ENCODE measurements at regions not wholly inside any gene's neighbourhood (a gene's known extent, or its start where the extent isn't known, plus 50 kb on each side); places are given as distances from the start of the nearest gene placed in this dataset.

DNA sequence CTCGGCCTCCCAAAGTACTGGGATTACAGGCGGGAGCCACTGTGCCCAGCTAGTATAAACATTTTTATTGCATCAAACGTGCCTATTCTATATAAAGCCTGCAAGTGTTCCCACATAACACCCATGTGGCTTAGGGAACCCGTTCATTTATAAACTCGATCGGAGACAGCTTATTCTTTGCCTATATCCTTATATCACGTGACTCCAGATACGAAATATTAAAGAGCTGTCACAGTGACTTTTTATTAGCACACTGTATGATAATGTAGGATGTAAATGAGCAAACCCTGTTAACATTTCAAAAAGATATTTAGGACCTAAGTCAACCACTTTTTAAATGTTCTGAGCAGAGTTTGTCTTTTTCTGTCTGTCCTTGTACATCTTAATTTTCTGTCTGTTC is 642.9 kb upstream of the ADARB2 start:
- H3K9me3 ChIP-seq, result no peaks in the 10 kb centered on the region
- no peaks in the 10 kb centered on the region for H3K27me3 ChIP-seq
- DNase-seq, result no peak
- H3K36me3 ChIP-seq, result no peaks in the 10 kb centered on the region
- intact Hi-C loops (cut with DNase I), result no loop called here
- H3K4me1 ChIP-seq (ENCODE audit: insufficient read depth), result no peaks in the 10 kb centered on the region
- H3K27ac ChIP-seq, result no peak overlapping the region
- H3K4me3 ChIP-seq, result no peak overlapping the region
- 81 to 85% (median 82%) methylated on average over 8 of the region's 8 CpGs for WGBS, 3 donors
- no peak for TF ChIP-seq POLR2A (IDR thresholded peaks at IDR 0.05)
- no peak for TF ChIP-seq EP300 (IDR thresholded peaks at IDR 0.05)
- TF ChIP-seq, protein P1, sequence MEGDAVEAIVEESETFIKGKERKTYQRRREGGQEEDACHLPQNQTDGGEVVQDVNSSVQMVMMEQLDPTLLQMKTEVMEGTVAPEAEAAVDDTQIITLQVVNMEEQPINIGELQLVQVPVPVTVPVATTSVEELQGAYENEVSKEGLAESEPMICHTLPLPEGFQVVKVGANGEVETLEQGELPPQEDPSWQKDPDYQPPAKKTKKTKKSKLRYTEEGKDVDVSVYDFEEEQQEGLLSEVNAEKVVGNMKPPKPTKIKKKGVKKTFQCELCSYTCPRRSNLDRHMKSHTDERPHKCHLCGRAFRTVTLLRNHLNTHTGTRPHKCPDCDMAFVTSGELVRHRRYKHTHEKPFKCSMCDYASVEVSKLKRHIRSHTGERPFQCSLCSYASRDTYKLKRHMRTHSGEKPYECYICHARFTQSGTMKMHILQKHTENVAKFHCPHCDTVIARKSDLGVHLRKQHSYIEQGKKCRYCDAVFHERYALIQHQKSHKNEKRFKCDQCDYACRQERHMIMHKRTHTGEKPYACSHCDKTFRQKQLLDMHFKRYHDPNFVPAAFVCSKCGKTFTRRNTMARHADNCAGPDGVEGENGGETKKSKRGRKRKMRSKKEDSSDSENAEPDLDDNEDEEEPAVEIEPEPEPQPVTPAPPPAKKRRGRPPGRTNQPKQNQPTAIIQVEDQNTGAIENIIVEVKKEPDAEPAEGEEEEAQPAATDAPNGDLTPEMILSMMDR (IDR thresholded peaks at IDR 0.05), result no peak

DNA sequence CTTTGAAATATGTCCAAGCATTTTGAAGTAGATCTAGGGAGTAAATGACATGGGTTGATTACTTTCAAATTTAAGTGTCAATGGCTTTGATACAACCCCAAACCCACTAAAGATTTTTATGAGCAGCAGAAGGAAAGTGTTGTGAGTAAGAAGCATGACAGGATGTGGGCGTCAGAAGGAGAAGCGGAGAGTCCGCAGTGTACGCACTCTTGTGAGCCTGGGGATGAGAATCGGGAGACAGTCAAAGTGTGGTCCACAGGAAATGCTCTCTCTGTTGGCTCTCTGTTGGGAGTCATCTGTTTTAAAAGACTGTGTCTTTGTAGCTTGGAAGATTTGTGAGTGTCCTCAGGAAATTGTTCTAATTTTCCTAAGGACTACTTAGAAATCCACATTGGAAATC is 629.8 kb upstream of the ADARB2 start:
- TF ChIP-seq EP300 (IDR thresholded peaks at IDR 0.05) (no peak), POLR2A (IDR thresholded peaks at IDR 0.05) (no peak)
- TF ChIP-seq, protein P1 (IDR thresholded peaks at IDR 0.05), result no peak
- intact Hi-C loops (cut with DNase I), result no loop called here
- Histone ChIP-seq H3K9me3 (no peaks in the 10 kb centered on the region), H3K4me1 (ENCODE audit: insufficient read depth) (no peaks in the 10 kb centered on the region), H3K4me3 (no peak overlapping the region), H3K27me3 (no peaks in the 10 kb centered on the region), H3K36me3 (no peaks in the 10 kb centered on the region), H3K27ac (no peak overlapping the region)
- WGBS, 3 donors, result 83 to 88% (median 85%) methylated on average over 5 of the region's 5 CpGs
- DNase-seq, result no peak

DNA sequence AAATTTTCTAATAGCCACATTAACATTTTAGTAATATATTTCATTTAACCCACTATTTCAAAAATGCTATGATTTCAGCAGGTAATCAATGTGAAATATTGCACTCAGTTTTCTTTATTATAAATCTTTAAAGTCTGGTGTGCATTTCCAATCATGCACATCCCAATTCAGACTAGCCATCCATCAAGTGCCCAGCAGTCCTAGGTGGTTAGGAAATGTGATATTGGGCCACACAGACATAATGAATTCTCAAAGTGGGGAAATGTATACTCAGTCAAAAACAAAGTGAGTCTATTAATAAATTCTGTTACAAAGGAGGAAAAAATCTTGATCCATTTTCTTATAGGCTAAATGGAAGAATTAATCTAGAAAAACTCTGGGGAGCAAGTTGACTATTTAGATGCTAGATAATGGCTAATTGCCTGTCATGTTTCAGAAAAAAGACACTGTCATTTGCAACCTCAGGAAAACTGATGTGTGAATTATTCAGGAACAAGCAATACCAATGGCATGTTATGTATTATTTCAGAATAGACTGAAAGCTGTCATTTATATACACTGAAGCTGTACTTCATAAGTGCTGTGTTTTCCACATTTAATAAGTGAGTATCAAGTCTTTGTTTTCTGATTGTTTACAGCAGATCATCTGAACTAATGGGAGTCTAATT is 629.1 kb upstream of the ADARB2 start:
- Histone ChIP-seq H3K27me3 (no peaks in the 10 kb centered on the region), H3K27ac (no peak overlapping the region), H3K36me3 (no peaks in the 10 kb centered on the region), H3K4me1 (ENCODE audit: insufficient read depth) (no peaks in the 10 kb centered on the region), H3K9me3 (no peaks in the 10 kb centered on the region), H3K4me3 (no peak overlapping the region)
- TF ChIP-seq, protein P1 (IDR thresholded peaks at IDR 0.05), result no peak
- no peak for TF ChIP-seq EP300 (IDR thresholded peaks at IDR 0.05)
- TF ChIP-seq POLR2A (IDR thresholded peaks at IDR 0.05), result no peak
- no peak for DNase-seq
- intact Hi-C loops (cut with DNase I), result no loop called here

DNA sequence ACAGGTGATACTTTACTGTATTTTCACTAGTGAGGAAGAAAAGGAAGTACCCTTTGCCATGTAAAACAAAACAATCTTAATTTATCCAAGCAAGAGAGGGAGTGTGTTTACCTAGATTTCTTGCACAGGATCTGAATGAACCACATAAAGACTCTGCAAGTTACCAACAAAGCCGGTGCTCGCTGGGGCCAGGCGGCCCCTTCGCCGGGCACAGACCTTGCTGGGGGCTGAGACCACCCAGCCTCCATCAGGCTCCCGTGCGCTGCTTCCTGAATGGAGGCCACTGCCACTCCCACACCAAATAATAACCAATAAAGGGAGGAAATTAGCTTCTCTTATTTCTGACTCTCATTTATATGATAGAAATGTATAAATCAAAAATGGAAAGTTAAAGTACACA is 625.0 kb upstream of the ADARB2 start:
- no peak overlapping the region for H3K27ac ChIP-seq
- DNase-seq, result no peak
- H3K36me3 ChIP-seq, result no peaks in the 10 kb centered on the region
- intact Hi-C loops (cut with DNase I), result loop anchor here in 1 of 4 donors (2.0 kb wide), 1 partner anchor 526 kb away; no protein-coding TSS in a partner anchor
- no peaks in the 10 kb centered on the region for H3K27me3 ChIP-seq
- H3K4me1 ChIP-seq (ENCODE audit: insufficient read depth), result no peaks in the 10 kb centered on the region
- 66 to 83% (median 72%) methylated on average over 7 of the region's 7 CpGs for WGBS, 3 donors
- H3K9me3 ChIP-seq, result no peaks in the 10 kb centered on the region
- TF ChIP-seq, protein P1 (IDR thresholded peaks at IDR 0.05), result no peak
- TF ChIP-seq EP300 (IDR thresholded peaks at IDR 0.05) (no peak), POLR2A (IDR thresholded peaks at IDR 0.05) (no peak)
- H3K4me3 ChIP-seq, result no peak overlapping the region
